Sigmoid colon (tissue), 6 donors: ENCODE measurements at regions not wholly inside any gene's neighbourhood (a gene's known extent, or its start where the extent isn't known, plus 50 kb on each side); places are given as distances from the start of the nearest gene placed in this dataset.
"Not testable (repeated sequence)": the region's sequence is repeated elsewhere in the genome, so short reads cannot be mapped to it uniquely, and the experiment has no call there.

Experiments
- DNase-seq: peaks from one replicate; pipeline ENCODE4 v3.0.0-alpha.2; 2019
- H3K27ac ChIP-seq, 4 donors: fragments of 200-600 bp; sonication (generic); one replicate each; pipeline ENCODE4 v1.5.1; 2016 to 2019; ENCODE audit warnings: mild to moderate bottlenecking in 1 of 4
- H3K27me3 ChIP-seq, 3 donors: fragments of 200-600 bp; sonication (generic); one replicate each; pipeline ENCODE4 v1.5.1; 2019; ENCODE audit warnings: mild to moderate bottlenecking in 1 of 3
- H3K36me3 ChIP-seq, 4 donors: fragments of 200-600 bp; sonication (generic); one replicate each; pipeline ENCODE4 v1.5.1; 2016 to 2019
- H3K4me1 ChIP-seq, 4 donors: fragments of 200-600 bp; sonication (generic); one replicate each; pipeline ENCODE4 v1.5.1; 2017 to 2019
- H3K4me3 ChIP-seq, 4 donors: fragments of 200-600 bp; sonication (generic); one replicate each; pipeline ENCODE4 v1.5.1; 2017 to 2019; ENCODE audit warnings: mild to moderate bottlenecking in 2 of 4, moderate library complexity in 1 of 4
- H3K9me3 ChIP-seq, 4 donors: fragments of 200-600 bp in 3 of 4; sonication (generic) in 3 of 4; one replicate each; pipeline versions ENCODE4 v1.5.1 to v1.6.1; 2013 to 2019
- CTCF ChIP-seq, 4 experiments: fragments of 450-650 bp in 3 of 4; fragments of 200-600 bp in 1 of 4; IDR thresholded peaks; one replicate each; pipeline ENCODE4 v1.5.1; 2016 to 2019; ENCODE audit warnings: antibody characterized with exemption in 4 of 4, mild to moderate bottlenecking in 3 of 4, moderate library complexity in 2 of 4
- EP300 ChIP-seq, 4 donors: sonication (generic); formaldehyde crosslinking; IDR thresholded peaks; one replicate each; pipeline ENCODE4 v1.6.1; 2017; ENCODE audit warnings: antibody characterized with exemption in 4 of 4
- POLR2A ChIP-seq, 2 donors: fragments of 450-650 bp; IDR thresholded peaks; one replicate each; pipeline ENCODE4 v1.6.1; 2016; ENCODE audit warnings: antibody characterized with exemption in 2 of 2, mild to moderate bottlenecking in 2 of 2, moderate library complexity in 2 of 2
- POLR2AphosphoS5 ChIP-seq, 4 donors: sonication (generic); formaldehyde crosslinking; IDR thresholded peaks; one replicate each; pipeline ENCODE4 v1.6.1; 2017; ENCODE audit warnings: antibody characterized with exemption in 4 of 4
- WGBS, 2 donors: extraction: QIAGEN DNeasy Blood & Tissue Kit; methylation state at CpG; one replicate each; pipeline ENCODE4 v1.1.7; 2013; 5-methylcytosine and 5-hydroxymethylcytosine counted together
- intact Hi-C: fragments of 100-400 bp; cut with DNase I; formaldehyde crosslinking; loops from one replicate; pipeline ENCODE4 v1.15.1; 2023
- donor health status: healthy with polysubstance abuse.
- donor health status: healthy.

- DNase-seq, H3K4me1 ChIP-seq, intact Hi-C loops, H3K4me3 ChIP-seq, H3K27me3 ChIP-seq, H3K9me3 ChIP-seq, H3K36me3 ChIP-seq, H3K27ac ChIP-seq: not testable (repeated sequence)
- WGBS, 2 donors, result 69 to 80% methylated on average over 5 of the region's 5 CpGs
These were observed 53.6 kb upstream of the MAPK10 start for GRCh38 chr4:86413426-86413825.

GRCh38 chr4:86414686-86415085 lies 54.8 kb upstream of the MAPK10 start:
- no peaks in the 10 kb centered on the region for H3K36me3 ChIP-seq
- no peak overlapping the region for H3K4me3 ChIP-seq
- H3K27me3 ChIP-seq, result no peaks in the 10 kb centered on the region
- no peaks in the 10 kb centered on the region for H3K4me1 ChIP-seq
- WGBS, 2 donors, result 31 to 73% methylated on average over 2 of the region's 2 CpGs
- DNase-seq, result no peak
- intact Hi-C loops, result no loop called here
- no peak overlapping the region for H3K27ac ChIP-seq
- no peaks in the 10 kb centered on the region for H3K9me3 ChIP-seq
- TF ChIP-seq EP300 (IDR thresholded peaks at IDR 0.05) (no peak), CTCF (IDR thresholded peaks at IDR 0.05) (no peak), POLR2AphosphoS5 (IDR thresholded peaks at IDR 0.05) (no peak), POLR2A (IDR thresholded peaks at IDR 0.05) (no peak)

DNA sequence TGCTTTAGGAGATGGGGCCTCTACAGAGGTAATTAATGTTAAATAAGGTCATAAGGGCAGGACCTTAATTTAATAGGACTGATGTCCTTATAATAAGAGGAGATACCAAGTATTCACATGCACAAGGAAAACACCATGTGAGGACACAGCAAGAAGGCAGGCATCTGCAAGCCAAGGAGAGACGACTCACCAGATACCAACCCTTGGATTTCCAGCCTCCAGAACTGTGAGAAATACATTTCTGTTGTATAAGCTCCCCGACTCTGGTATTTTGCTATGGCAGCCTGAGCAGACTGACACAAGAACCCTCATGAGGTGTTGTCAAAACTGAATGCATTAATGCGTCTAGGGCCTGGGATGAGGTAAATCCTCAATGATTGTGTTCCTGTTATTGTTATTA lies 56.2 kb upstream of the MAPK10 start:
- 86 to 88% methylated on average over 3 of the region's 3 CpGs for WGBS, 2 donors
- TF ChIP-seq EP300 (IDR thresholded peaks at IDR 0.05) (no peak), POLR2AphosphoS5 (IDR thresholded peaks at IDR 0.05) (no peak), POLR2A (IDR thresholded peaks at IDR 0.05) (no peak), CTCF (IDR thresholded peaks at IDR 0.05) (no peak)
- Histone ChIP-seq H3K36me3 (no peaks in the 10 kb centered on the region), H3K4me1 (no peaks in the 10 kb centered on the region), H3K4me3 (no peak overlapping the region), H3K27ac (no peak overlapping the region), H3K27me3 (no peaks in the 10 kb centered on the region), H3K9me3 (no peaks in the 10 kb centered on the region)
- DNase-seq, result no peak
- intact Hi-C loops, result no loop called here

DNA sequence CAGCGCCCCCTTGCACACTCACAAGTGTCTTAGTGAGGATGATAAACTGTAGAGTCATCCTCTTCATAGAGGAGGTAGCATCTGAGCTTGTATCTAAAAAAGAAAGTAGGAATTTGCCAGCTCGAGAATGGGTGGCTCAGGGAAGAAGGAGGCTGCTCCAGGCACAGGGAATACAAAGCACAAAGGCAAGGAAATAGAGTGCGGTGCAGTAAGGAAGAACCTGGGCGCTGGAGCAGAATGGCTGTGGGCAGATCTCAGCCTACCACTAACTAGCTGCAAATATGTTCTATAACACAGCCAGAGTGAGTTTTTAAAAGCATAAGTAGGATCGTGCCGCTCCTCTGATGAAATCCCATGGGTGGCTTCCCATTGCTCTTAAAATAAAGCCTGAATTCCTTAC lies 61.6 kb upstream of the MAPK10 start:
- no peak for TF ChIP-seq POLR2A (IDR thresholded peaks at IDR 0.05)
- TF ChIP-seq CTCF (IDR thresholded peaks at IDR 0.05), result no peak
- TF ChIP-seq EP300 (IDR thresholded peaks at IDR 0.05), result no peak
- no peak for TF ChIP-seq POLR2AphosphoS5 (IDR thresholded peaks at IDR 0.05)
- no peak for DNase-seq
- Histone ChIP-seq H3K9me3 (no peaks in the 10 kb centered on the region), H3K4me1 (no peaks in the 10 kb centered on the region), H3K36me3 (no peaks in the 10 kb centered on the region), H3K27me3 (no peaks in the 10 kb centered on the region), H3K27ac (no peak overlapping the region), H3K4me3 (no peak overlapping the region)
- WGBS, 2 donors, result 79 to 84% methylated on average over 6 of the region's 6 CpGs
- intact Hi-C loops, result no loop called here

DNA sequence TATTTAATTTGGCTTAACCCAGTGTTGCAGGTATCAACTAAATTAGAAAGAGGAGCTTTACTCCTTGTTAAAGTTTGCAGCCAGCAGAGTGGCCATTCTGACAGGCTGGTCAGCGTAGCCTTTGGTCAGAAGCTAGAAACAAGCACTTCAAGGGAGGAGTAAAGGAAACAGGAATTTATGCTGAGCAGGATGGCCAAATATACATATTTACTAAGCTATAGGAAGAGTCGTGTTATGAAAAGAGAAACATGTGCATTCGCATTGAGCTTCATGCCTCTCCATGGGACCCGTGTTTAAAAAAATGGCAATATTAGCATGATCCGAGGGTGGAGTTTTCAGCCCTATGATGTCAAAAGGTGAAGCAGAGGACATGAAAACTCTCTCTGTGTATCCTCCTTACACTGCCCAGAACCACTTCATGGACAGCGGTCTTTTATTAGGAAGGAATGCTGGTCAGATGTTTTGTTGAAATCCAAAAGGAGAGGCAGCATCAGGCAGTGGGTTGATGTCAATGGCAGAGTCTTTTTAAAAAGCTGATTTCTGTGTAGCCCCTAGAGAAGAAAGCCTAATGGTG lies 71.8 kb upstream of the MAPK10 start:
- H3K9me3 ChIP-seq, result no peaks in the 10 kb centered on the region
- whole genome bisulfite sequencing, 2 donors, result 87 to 91% methylated on average over 6 of the region's 6 CpGs
- H3K27ac ChIP-seq, result no peak overlapping the region
- H3K36me3 ChIP-seq, result no peaks in the 10 kb centered on the region
- intact Hi-C loops, result no loop called here
- H3K27me3 ChIP-seq, result no peaks in the 10 kb centered on the region
- H3K4me3 ChIP-seq, result no peak overlapping the region
- DNase-seq, result no peak
- TF ChIP-seq POLR2AphosphoS5 (IDR thresholded peaks at IDR 0.05) (no peak), CTCF (IDR thresholded peaks at IDR 0.05) (no peak), EP300 (IDR thresholded peaks at IDR 0.05) (no peak), POLR2A (IDR thresholded peaks at IDR 0.05) (no peak)
- no peaks in the 10 kb centered on the region for H3K4me1 ChIP-seq
